GM12891 (cell line): ENCODE measurements at regions not wholly inside any gene's neighbourhood (a gene's known extent, or its start where the extent isn't known, plus 50 kb on each side); places are given as distances from the start of the nearest gene placed in this dataset.

ENCODE experiments used
- DNase-seq: peaks from one replicate; pipeline ENCODE4 v3.0.0; 2011; ENCODE audit warnings: low spot score; ENCODE audit not compliant: insufficient read length
- FAIRE-seq: peaks from 2 replicates; lab custom pipeline; 2011; peaks lifted over from hg19 to GRCh38; lab: Jason Lieb, UNC
- PAX5 ChIP-seq: IDR thresholded peaks from 2 replicates; pipeline ENCODE4 v1.6.1; 2011; ENCODE audit warnings: low read length, moderate library complexity, mild to moderate bottlenecking; ENCODE audit not compliant: insufficient read depth, severe bottlenecking
- POLR2A ChIP-seq: IDR thresholded peaks from 2 replicates; pipeline ENCODE4 v1.6.1; 2011; ENCODE audit warnings: low read depth, low read length, control low read depth
- POLR2AphosphoS5 ChIP-seq: IDR thresholded peaks from 2 replicates; pipeline ENCODE4 v1.6.1; 2011; ENCODE audit warnings: low read depth, low read length, control low read depth
- POU2F2 ChIP-seq: IDR thresholded peaks from 2 replicates; pipeline ENCODE4 v1.6.1; 2011; ENCODE audit warnings: low read depth, mild to moderate bottlenecking, control low read depth, low read length, moderate library complexity
- SPI1 ChIP-seq: IDR thresholded peaks from 2 replicates; pipeline ENCODE4 v1.6.1; 2011; ENCODE audit warnings: low read depth, low read length, control low read depth
- TAF1 ChIP-seq: IDR thresholded peaks from 2 replicates; pipeline ENCODE4 v1.6.1; 2011; ENCODE audit warnings: low read depth, low read length, control low read depth

GRCh38 chr4:154998773-154999172 lies 209.7 kb upstream of the NPY2R start:
- no peak for TF ChIP-seq POLR2AphosphoS5
- TF ChIP-seq TAF1, result no peak
- no peak for TF ChIP-seq SPI1
- TF ChIP-seq PAX5, result no peak
- no peak for TF ChIP-seq POU2F2
- TF ChIP-seq POLR2A, result no peak
- DNase-seq, result no peak
- no peak for FAIRE-seq

GRCh38 chr4:154999950-155000578 lies 208.4 kb upstream of the NPY2R start:
- DNase-seq, result no peak
- no peak for TF ChIP-seq PAX5
- TF ChIP-seq SPI1, result no peak
- TF ChIP-seq POLR2A, result no peak
- TF ChIP-seq TAF1, result no peak
- TF ChIP-seq POU2F2, result no peak
- TF ChIP-seq POLR2AphosphoS5, result no peak
- FAIRE-seq, result no peak

- FAIRE-seq (no peak), DNase-seq (no peak)
- TF ChIP-seq TAF1 (no peak), POLR2AphosphoS5 (no peak)
Measured at GRCh38 chr4:155001251-155001650, 207.2 kb upstream of the NPY2R start.

GRCh38 chr4:155005395-155006090 lies 202.9 kb upstream of the NPY2R start:
- FAIRE-seq, result no peak
- no peak for TF ChIP-seq POLR2A
- no peak for TF ChIP-seq SPI1
- TF ChIP-seq POLR2AphosphoS5, result no peak
- no peak for TF ChIP-seq POU2F2
- TF ChIP-seq PAX5, result no peak
- TF ChIP-seq TAF1, result no peak
- no peak for DNase-seq

GRCh38 chr4:155007660-155008176 lies 200.7 kb upstream of the NPY2R start:
- TF ChIP-seq TAF1, result no peak
- no peak for TF ChIP-seq POU2F2
- no peak for TF ChIP-seq POLR2A
- TF ChIP-seq SPI1, result no peak
- no peak for TF ChIP-seq PAX5
- no peak for DNase-seq
- no peak for FAIRE-seq

GRCh38 chr4:155008389-155008788 lies 200.0 kb upstream of the NPY2R start:
- no peak for TF ChIP-seq SPI1
- TF ChIP-seq POU2F2, result no peak
- no peak for TF ChIP-seq POLR2A
- TF ChIP-seq TAF1, result no peak
- TF ChIP-seq POLR2AphosphoS5, result no peak
- TF ChIP-seq PAX5, result no peak
- FAIRE-seq (no peak), DNase-seq (no peak)

GRCh38 chr4:155009288-155009687 lies 199.1 kb upstream of the NPY2R start:
- FAIRE-seq, result no peak

GRCh38 chr4:155010376-155010775 lies 198.1 kb upstream of the NPY2R start:
- no peak for FAIRE-seq
- no peak for DNase-seq
- no peak for TF ChIP-seq POLR2A
- no peak for TF ChIP-seq PAX5
- no peak for TF ChIP-seq TAF1
- TF ChIP-seq POU2F2, result no peak

More at GRCh38 chr4:155009288-155009687, 199.1 kb upstream of the NPY2R start:
- no peak for TF ChIP-seq PAX5
- no peak for TF ChIP-seq TAF1
- TF ChIP-seq POLR2AphosphoS5, result no peak
- TF ChIP-seq SPI1, result no peak
- TF ChIP-seq POLR2A, result no peak
- TF ChIP-seq POU2F2, result no peak
- no peak for DNase-seq

- no peak for TF ChIP-seq POLR2AphosphoS5
- no peak for TF ChIP-seq PAX5
- DNase-seq (no peak), FAIRE-seq (no peak)
Measured at GRCh38 chr4:155011163-155011780, 197.2 kb upstream of the NPY2R start.
